K562 (cell line): ENCODE measurements at regions not wholly inside any gene's neighbourhood (a gene's known extent, or its start where the extent isn't known, plus 50 kb on each side); places are given as distances from the start of the nearest gene placed in this dataset.

ENCODE experiments used
- ATAC-seq: fragments of 200-7000 bp; cut with Tn5 transposase; 3 replicates; pipeline ENCODE4 v1.9.1; 2020; ENCODE audit warnings: moderate library complexity
- BruUV-seq: library from RNA; stranded (reverse); fragments of 400-500 nt; replicated peaks from 2 replicates; lab custom pipeline; 2021; lab: Mats Ljungman, UMichigan
- CTCF ChIA-PET: fragments of 300-600 bp; formaldehyde crosslinking; extraction: SDS; loops from one replicate; lab custom pipeline; 2021; ENCODE audit warnings: low intra/inter-chr PET ratio; lab: Yijun Ruan, JAX
- POLR2A ChIA-PET: fragments of 300-600, 350-650 bp; sonication (Branson Sonifier 250); formaldehyde crosslinking; extraction: SDS; loops from one replicate; lab custom pipeline; 2021; ENCODE audit warnings: antibody characterized with exemption, inconsistent platforms; lab: Yijun Ruan, JAX
- DNase-seq, 4 experiments: peaks; one replicate each; pipeline versions ENCODE4 v3.0.0 to v3.0.0-alpha.2; 2011 to 2018; ENCODE audit warnings: low spot score in 3 of 4, mixed read lengths in 3 of 4; ENCODE audit errors: extremely low read depth in 1 of 4
- FAIRE-seq: peaks from 2 replicates; lab custom pipeline; 2011; peaks lifted over from hg19 to GRCh38; lab: Jason Lieb, UNC
- H2AFZ ChIP-seq: 2 replicates; pipeline ENCODE4 v1.6.0; 2011; ENCODE audit warnings: low read depth, low read length, control low read depth, inconsistent platforms
- H3K27ac ChIP-seq: fragments of 200-600 bp; 3 replicates; pipeline ENCODE4 v1.8.0; 2011; ENCODE audit warnings: low read depth, mild to moderate bottlenecking, control low read depth, inconsistent platforms, low read length, moderate library complexity, mixed read lengths; ENCODE audit errors: extremely low read depth
- H3K27me3 ChIP-seq, 2 experiments: fragments of 300-600 bp in 1 of 2; 2 replicates in 1 of 2; 3 replicates in 1 of 2; pipeline versions ENCODE4 v1.6.0 to v1.8.0; 2011; ENCODE audit warnings: inconsistent platforms in 2 of 2, low read length in 2 of 2, mild to moderate bottlenecking in 1 of 2, mixed read lengths in 1 of 2, moderate library complexity in 1 of 2; ENCODE audit not compliant: control insufficient read depth in 2 of 2, insufficient read depth in 2 of 2
- H3K36me3 ChIP-seq: fragments of 300-600 bp; 3 replicates; pipeline ENCODE4 v1.8.0; 2011; ENCODE audit warnings: mild to moderate bottlenecking, low read length, inconsistent platforms; ENCODE audit not compliant: control insufficient read depth, insufficient read depth
- H3K4me1 ChIP-seq, 2 experiments: fragments of 200-600 bp in 1 of 2; replicated peaks in 1 of 2; 2 replicates in 1 of 2; 3 replicates in 1 of 2; pipeline versions ENCODE4 v1.5.1 to v1.8.0; 2011; ENCODE audit warnings: inconsistent platforms in 2 of 2, low read length in 2 of 2, mild to moderate bottlenecking in 1 of 2, mixed read lengths in 1 of 2, moderate library complexity in 1 of 2; ENCODE audit not compliant: control insufficient read depth in 2 of 2, insufficient read depth in 2 of 2
- H3K4me2 ChIP-seq: 2 replicates; pipeline ENCODE4 v1.6.1; 2011; ENCODE audit warnings: low read length, control low read depth, inconsistent platforms, mixed read lengths; ENCODE audit not compliant: insufficient read depth
- H3K4me3 ChIP-seq: fragments of 200-600 bp; sonication (generic), shearing (Covaris generic); 2 replicates; pipeline ENCODE4 v1.5.1; 2016; ENCODE audit warnings: control low read depth, inconsistent platforms
- H3K79me2 ChIP-seq: fragments of 200-600 bp; 3 replicates; pipeline ENCODE4 v1.8.0; 2011; ENCODE audit warnings: low read length, inconsistent platforms; ENCODE audit not compliant: control insufficient read depth, insufficient read depth
- H3K9ac ChIP-seq, 2 experiments: 2 replicates each; pipeline versions ENCODE4 v1.6.0 to v1.6.1; 2011; ENCODE audit warnings: low read depth in 2 of 2, low read length in 2 of 2, control low read depth in 1 of 2, inconsistent platforms in 1 of 2, mild to moderate bottlenecking in 1 of 2, mixed read lengths in 1 of 2; ENCODE audit not compliant: insufficient read depth in 1 of 2
- H3K9me1 ChIP-seq: one replicate; pipeline ENCODE4 v1.6.0; 2011; ENCODE audit warnings: inconsistent platforms, mild to moderate bottlenecking, low read length, moderate library complexity; ENCODE audit not compliant: control insufficient read depth, insufficient read depth
- H3K9me3 ChIP-seq: replicated peaks from 2 replicates; pipeline ENCODE4 v1.5.1; 2011; ENCODE audit warnings: low read depth, low read length, inconsistent platforms; ENCODE audit not compliant: control insufficient read depth, insufficient read depth
- H4K20me1 ChIP-seq: replicated peaks from 2 replicates; pipeline ENCODE4 v1.6.1; 2011; ENCODE audit warnings: low read length, inconsistent platforms, mixed read lengths; ENCODE audit not compliant: control insufficient read depth, insufficient read depth
- BRD9 ChIP-seq: fragments of 450-650 bp; IDR thresholded peaks from 2 replicates; pipeline ENCODE4 v1.6.1; 2018; ENCODE audit warnings: low read depth; ENCODE audit not compliant: partially characterized antibody
- DACH1 ChIP-seq: fragments of 450-650 bp; IDR thresholded peaks from 2 replicates; pipeline ENCODE4 v1.6.1; 2018; ENCODE audit not compliant: partially characterized antibody
- DPF2 ChIP-seq: fragments of 450-650 bp; IDR thresholded peaks from 2 replicates; pipeline ENCODE4 v1.6.1; 2016
- MYNN ChIP-seq, 2 experiments: sonication (generic); formaldehyde crosslinking in 1 of 2; IDR thresholded peaks; 2 replicates each; pipeline versions ENCODE4 v1.5.0 to v1.6.1; 2016 to 2020; ENCODE audit warnings: antibody characterized with exemption in 1 of 2, missing genetic modification reagents in 1 of 2
- NONO ChIP-seq, 2 experiments: fragments of 200-400 bp in 1 of 2; fragments of 450-650 bp in 1 of 2; formaldehyde crosslinking in 1 of 2; IDR thresholded peaks; 2 replicates each; pipeline ENCODE4 v1.6.1; 2017; ENCODE audit warnings: low read depth in 2 of 2, mild to moderate bottlenecking in 2 of 2, moderate library complexity in 2 of 2, low read length in 1 of 2
- NR3C1 ChIP-seq: sonication (generic); formaldehyde crosslinking; IDR thresholded peaks from 2 replicates; pipeline ENCODE4 v1.8.1; 2022; ENCODE audit warnings: missing genetic modification reagents
- PCBP1 ChIP-seq: fragments of 200-400 bp; formaldehyde crosslinking; IDR thresholded peaks from 2 replicates; pipeline ENCODE4 v1.6.1; 2018; ENCODE audit warnings: mild to moderate bottlenecking, low read depth, low read length; ENCODE audit not compliant: poor library complexity, severe bottlenecking
- POLR2AphosphoS5 ChIP-seq: IDR thresholded peaks from 2 replicates; pipeline ENCODE4 v1.6.1; 2011; ENCODE audit warnings: mild to moderate bottlenecking, low read depth, low read length, moderate library complexity; ENCODE audit not compliant: control insufficient read depth, insufficient read depth
- RFX5 ChIP-seq: IDR thresholded peaks from 2 replicates; pipeline ENCODE4 v1.6.1; 2011; ENCODE audit warnings: low read depth, mild to moderate bottlenecking, improper control_type of control experiment, low read length
- RHOXF2B ChIP-seq: fragments of 250-450 bp; sonication (Bioruptor Pico); conservative IDR thresholded peaks from 2 replicates; pipeline ENCODE4 v1.5.1; 2021
- ZBTB7A ChIP-seq: IDR thresholded peaks from 2 replicates; pipeline ENCODE4 v1.6.1; 2011; ENCODE audit warnings: low read depth, mild to moderate bottlenecking, low read length, moderate library complexity, borderline replicate concordance; ENCODE audit not compliant: control insufficient read depth
- ZKSCAN3 ChIP-seq: fragments of 250-450 bp; sonication (Bioruptor Pico); IDR thresholded peaks from 2 replicates; pipeline ENCODE4 v1.4.0; 2020
- WGBS: fragments of 100-300 bp; shearing (Covaris generic); methylation state at CpG from one replicate; pipeline ENCODE4 v1.1.6; 2016; ENCODE audit warnings: low coverage, mixed read lengths; ENCODE audit not compliant: insufficient coverage; ENCODE audit errors: missing lambda C conversion rate; 5-methylcytosine and 5-hydroxymethylcytosine counted together
- in situ Hi-C: fragments of 300-500 bp; cut with MboI; formaldehyde crosslinking; loops from 4 replicates; pipeline ENCODE4 v1.15.0; 2018; ENCODE audit warnings: inconsistent platforms, mixed read lengths
- intact Hi-C: fragments of 100-400 bp; cut with micrococcal nuclease; formaldehyde crosslinking; loops from 2 replicates; pipeline ENCODE4 v1.14.2; 2022
- TF ChIP-seq, protein P1 (sequence below): sonication (generic); formaldehyde crosslinking; IDR thresholded peaks from 2 replicates; pipeline ENCODE4 v1.8.1; 2023; ENCODE audit warnings: mild to moderate bottlenecking, missing genetic modification reagents
- TF ChIP-seq, protein P2 (sequence below): fragments of 250-450 bp; sonication (Bioruptor Pico); IDR thresholded peaks from 2 replicates; pipeline ENCODE4 v1.8.0; 2021; ENCODE audit warnings: moderate library complexity, mild to moderate bottlenecking, inconsistent platforms
- TF ChIP-seq, protein P3 (sequence below): fragments of 200-400 bp; formaldehyde crosslinking; IDR thresholded peaks from 2 replicates; pipeline ENCODE4 v1.6.1; 2017; ENCODE audit warnings: mild to moderate bottlenecking, low read depth, low read length, moderate library complexity
- TF ChIP-seq, protein P4 (sequence below): fragments of 250-450 bp; sonication (Bioruptor Pico); IDR thresholded peaks from 2 replicates; pipeline ENCODE4 v1.6.1; 2021; ENCODE audit warnings: mild to moderate bottlenecking
- TF ChIP-seq, protein P5 (sequence below): fragments of 450-650 bp; formaldehyde crosslinking; IDR thresholded peaks from 2 replicates; pipeline ENCODE4 v1.4.0; 2020; ENCODE audit warnings: mild to moderate bottlenecking, moderate library complexity

DNA sequence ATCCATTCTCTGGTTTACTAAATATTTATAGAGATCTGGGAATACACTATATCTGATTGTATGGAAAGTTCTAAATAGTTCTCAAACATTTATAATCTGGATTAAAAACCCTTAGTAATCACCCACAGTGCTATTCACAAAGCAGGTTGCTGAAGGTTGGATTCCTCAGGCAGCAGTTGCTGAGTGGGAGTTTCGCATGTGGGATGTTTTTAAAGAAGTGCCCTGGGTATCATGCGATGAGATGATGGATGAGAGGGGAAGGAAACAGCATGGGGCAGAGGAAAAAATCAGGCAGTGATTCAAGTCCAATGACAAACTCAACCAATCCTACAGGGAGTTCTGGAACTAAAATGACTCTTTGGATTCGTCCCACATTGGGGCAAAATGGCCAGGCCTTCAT, 85.3 kb upstream of the GALNT2 start:
- Histone ChIP-seq H3K9me3 (no peaks in the 10 kb centered on the region), H3K27me3 (peaks cover 36 to 43% of the 10 kb centered on the region in 2 experiments), H3K9me1 (no peaks in the 10 kb centered on the region), H3K9ac (no peak overlapping the region), H3K27ac (no peak overlapping the region), H3K4me1 (no peaks in the 10 kb centered on the region), H4K20me1 (no peaks in the 10 kb centered on the region), H3K36me3 (no peaks in the 10 kb centered on the region), H3K79me2 (no peaks in the 10 kb centered on the region), H3K4me2 (no peak overlapping the region), H2AFZ (no peak overlapping the region), H3K4me3 (no peak overlapping the region)
- FAIRE-seq (no peak), ATAC-seq (no peak), DNase-seq (no peak)
- TF ChIP-seq POLR2AphosphoS5 (no peak), RFX5 (no peak), DPF2 (no peak), DACH1 (no peak), BRD9 (no peak), ZBTB7A (no peak), ZKSCAN3 (CRISPR knock-in tag) (no peak), PCBP1 (no peak), NR3C1 (CRISPR knock-in tag) (no peak), RHOXF2B (CRISPR knock-in tag) (no peak), NONO (IDR thresholded peaks at IDR 0.05; ENCODE audit: low read depth in 2 of 2, low read length in 1 of 2) (no peak), MYNN (IDR thresholded peaks at IDR 0.05) (no peak), MYNN (CRISPR knock-in tag; IDR thresholded peaks at IDR 0.05) (no peak)
- TF ChIP-seq, protein P1, sequence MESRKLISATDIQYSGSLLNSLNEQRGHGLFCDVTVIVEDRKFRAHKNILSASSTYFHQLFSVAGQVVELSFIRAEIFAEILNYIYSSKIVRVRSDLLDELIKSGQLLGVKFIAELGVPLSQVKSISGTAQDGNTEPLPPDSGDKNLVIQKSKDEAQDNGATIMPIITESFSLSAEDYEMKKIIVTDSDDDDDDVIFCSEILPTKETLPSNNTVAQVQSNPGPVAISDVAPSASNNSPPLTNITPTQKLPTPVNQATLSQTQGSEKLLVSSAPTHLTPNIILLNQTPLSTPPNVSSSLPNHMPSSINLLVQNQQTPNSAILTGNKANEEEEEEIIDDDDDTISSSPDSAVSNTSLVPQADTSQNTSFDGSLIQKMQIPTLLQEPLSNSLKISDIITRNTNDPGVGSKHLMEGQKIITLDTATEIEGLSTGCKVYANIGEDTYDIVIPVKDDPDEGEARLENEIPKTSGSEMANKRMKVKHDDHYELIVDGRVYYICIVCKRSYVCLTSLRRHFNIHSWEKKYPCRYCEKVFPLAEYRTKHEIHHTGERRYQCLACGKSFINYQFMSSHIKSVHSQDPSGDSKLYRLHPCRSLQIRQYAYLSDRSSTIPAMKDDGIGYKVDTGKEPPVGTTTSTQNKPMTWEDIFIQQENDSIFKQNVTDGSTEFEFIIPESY (CRISPR knock-in tag) = no peak
- TF ChIP-seq, protein P2, sequence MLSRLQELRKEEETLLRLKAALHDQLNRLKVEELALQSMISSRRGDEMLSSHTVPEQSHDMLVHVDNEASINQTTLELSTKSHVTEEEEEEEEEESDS (CRISPR knock-in tag) = no peak
- TF ChIP-seq, protein P3, sequence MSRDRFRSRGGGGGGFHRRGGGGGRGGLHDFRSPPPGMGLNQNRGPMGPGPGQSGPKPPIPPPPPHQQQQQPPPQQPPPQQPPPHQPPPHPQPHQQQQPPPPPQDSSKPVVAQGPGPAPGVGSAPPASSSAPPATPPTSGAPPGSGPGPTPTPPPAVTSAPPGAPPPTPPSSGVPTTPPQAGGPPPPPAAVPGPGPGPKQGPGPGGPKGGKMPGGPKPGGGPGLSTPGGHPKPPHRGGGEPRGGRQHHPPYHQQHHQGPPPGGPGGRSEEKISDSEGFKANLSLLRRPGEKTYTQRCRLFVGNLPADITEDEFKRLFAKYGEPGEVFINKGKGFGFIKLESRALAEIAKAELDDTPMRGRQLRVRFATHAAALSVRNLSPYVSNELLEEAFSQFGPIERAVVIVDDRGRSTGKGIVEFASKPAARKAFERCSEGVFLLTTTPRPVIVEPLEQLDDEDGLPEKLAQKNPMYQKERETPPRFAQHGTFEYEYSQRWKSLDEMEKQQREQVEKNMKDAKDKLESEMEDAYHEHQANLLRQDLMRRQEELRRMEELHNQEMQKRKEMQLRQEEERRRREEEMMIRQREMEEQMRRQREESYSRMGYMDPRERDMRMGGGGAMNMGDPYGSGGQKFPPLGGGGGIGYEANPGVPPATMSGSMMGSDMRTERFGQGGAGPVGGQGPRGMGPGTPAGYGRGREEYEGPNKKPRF = no peak
- TF ChIP-seq, protein P4, sequence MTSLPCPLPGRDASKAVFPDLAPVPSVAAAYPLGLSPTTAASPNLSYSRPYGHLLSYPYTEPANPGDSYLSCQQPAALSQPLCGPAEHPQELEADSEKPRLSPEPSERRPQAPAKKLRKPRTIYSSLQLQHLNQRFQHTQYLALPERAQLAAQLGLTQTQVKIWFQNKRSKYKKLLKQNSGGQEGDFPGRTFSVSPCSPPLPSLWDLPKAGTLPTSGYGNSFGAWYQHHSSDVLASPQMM = no peak
- TF ChIP-seq, protein P5, sequence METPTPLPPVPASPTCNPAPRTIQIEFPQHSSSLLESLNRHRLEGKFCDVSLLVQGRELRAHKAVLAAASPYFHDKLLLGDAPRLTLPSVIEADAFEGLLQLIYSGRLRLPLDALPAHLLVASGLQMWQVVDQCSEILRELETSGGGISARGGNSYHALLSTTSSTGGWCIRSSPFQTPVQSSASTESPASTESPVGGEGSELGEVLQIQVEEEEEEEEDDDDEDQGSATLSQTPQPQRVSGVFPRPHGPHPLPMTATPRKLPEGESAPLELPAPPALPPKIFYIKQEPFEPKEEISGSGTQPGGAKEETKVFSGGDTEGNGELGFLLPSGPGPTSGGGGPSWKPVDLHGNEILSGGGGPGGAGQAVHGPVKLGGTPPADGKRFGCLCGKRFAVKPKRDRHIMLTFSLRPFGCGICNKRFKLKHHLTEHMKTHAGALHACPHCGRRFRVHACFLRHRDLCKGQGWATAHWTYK (CRISPR knock-in tag) = no peak
- intact Hi-C loops = no loop called here
- POLR2A ChIA-PET = interaction anchor here (0.7 kb wide), 1 partner anchor 33 kb away, joined by 3 read pairs; no protein-coding TSS in a partner anchor
- 4% methylated on average over 3 of the region's 3 CpGs for WGBS
- in situ Hi-C loops = no loop called here
- CTCF ChIA-PET = no interaction called here
- BruUV-seq = no TSS peak
